GM12875 (cell line): ENCODE measurements at regions not wholly inside any gene's neighbourhood (a gene's known extent, or its start where the extent isn't known, plus 50 kb on each side); places are given as distances from the start of the nearest gene placed in this dataset.

Experiments used
- H3K4me3 ChIP-seq: one replicate; pipeline ENCODE4 v1.5.1; 2011; ENCODE audit warnings: low read depth, low read length, control low read depth
- CTCF ChIP-seq: IDR thresholded peaks from 2 replicates; pipeline ENCODE4 v1.5.1; 2011; ENCODE audit warnings: low read depth, mild to moderate bottlenecking, control low read depth, inconsistent platforms, low read length, moderate library complexity, borderline replicate concordance; ENCODE audit not compliant: insufficient read depth

- TF ChIP-seq CTCF: no peak
- no peak overlapping the region for H3K4me3 ChIP-seq
Observed at GRCh38 chr13:58597552-58597951, 966.0 kb downstream of the PCDH17 start.

GRCh38 chr13:58598241-58598640 is 966.7 kb downstream of the PCDH17 start:
- no peak overlapping the region for H3K4me3 ChIP-seq
- no peak for TF ChIP-seq CTCF

GRCh38 chr13:58611117-58611516 is 979.6 kb downstream of the PCDH17 start:
- H3K4me3 ChIP-seq: no peak overlapping the region
- no peak for TF ChIP-seq CTCF

- no peak for TF ChIP-seq CTCF
- no peak overlapping the region for H3K4me3 ChIP-seq
Observed at GRCh38 chr13:58617880-58618665, 986.5 kb downstream of the PCDH17 start.

- no peak for TF ChIP-seq CTCF
- H3K4me3 ChIP-seq: no peak overlapping the region
Observed at GRCh38 chr13:58619396-58620113, 988.0 kb downstream of the PCDH17 start.

GRCh38 chr13:58620176-58620575 is 988.6 kb downstream of the PCDH17 start:
- H3K4me3 ChIP-seq: no peak overlapping the region
- no peak for TF ChIP-seq CTCF
